ENCODE measurements at regions not wholly inside any gene's neighbourhood (a gene's known extent, or its start where the extent isn't known, plus 50 kb on each side); places are given as distances from the start of the nearest gene placed in this dataset.

DNA sequence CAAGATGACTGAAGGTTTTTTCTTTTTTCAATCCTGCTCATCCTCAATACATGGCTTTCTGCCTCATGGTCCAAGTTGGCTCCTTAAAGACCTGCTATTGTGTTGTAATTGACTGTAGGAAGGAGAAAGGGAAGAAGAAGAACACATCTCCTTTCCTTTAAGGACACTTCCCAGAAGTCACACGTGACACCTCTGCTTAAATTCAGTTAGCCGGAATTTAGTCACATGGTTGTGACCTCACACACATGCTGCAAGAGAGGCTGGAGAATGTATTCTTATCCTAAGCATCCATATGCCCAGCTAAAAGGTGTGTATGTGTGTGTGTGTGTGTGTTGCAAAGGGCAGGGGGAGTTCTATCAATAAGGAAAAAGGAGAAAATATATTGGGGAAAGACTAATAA is 185.8 kb upstream of the IL12A start:
- TF ChIP-seq, protein P1, sequence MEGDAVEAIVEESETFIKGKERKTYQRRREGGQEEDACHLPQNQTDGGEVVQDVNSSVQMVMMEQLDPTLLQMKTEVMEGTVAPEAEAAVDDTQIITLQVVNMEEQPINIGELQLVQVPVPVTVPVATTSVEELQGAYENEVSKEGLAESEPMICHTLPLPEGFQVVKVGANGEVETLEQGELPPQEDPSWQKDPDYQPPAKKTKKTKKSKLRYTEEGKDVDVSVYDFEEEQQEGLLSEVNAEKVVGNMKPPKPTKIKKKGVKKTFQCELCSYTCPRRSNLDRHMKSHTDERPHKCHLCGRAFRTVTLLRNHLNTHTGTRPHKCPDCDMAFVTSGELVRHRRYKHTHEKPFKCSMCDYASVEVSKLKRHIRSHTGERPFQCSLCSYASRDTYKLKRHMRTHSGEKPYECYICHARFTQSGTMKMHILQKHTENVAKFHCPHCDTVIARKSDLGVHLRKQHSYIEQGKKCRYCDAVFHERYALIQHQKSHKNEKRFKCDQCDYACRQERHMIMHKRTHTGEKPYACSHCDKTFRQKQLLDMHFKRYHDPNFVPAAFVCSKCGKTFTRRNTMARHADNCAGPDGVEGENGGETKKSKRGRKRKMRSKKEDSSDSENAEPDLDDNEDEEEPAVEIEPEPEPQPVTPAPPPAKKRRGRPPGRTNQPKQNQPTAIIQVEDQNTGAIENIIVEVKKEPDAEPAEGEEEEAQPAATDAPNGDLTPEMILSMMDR (IDR thresholded peaks at IDR 0.05; ENCODE audit: low read depth, low read length, poor library complexity, severe bottlenecking): no peak
- no peak for TF ChIP-seq EZH2phosphoT487 (IDR thresholded peaks at IDR 0.05; ENCODE audit: borderline replicate concordance, low read length)

Data from DOHH2 (cell line).